NCI-H2227 treated with DMSO at 0.1 percent for 48 hours (cell line): ENCODE measurements at regions not wholly inside any gene's neighbourhood (a gene's known extent, or its start where the extent isn't known, plus 50 kb on each side); places are given as distances from the start of the nearest gene placed in this dataset.
"Not testable (repeated sequence)": the region's sequence is repeated elsewhere in the genome, so short reads cannot be mapped to it uniquely, and the experiment has no call there.

Source experiments
- DNase-seq: peaks from one replicate; lab custom pipeline; 2025; lab: John Stamatoyannopoulos, UW

GRCh38 chr5:90133941-90134340 is 275.6 kb downstream of the CETN3 start:
- DNase-seq = no peak

- DNase-seq = no peak
These were observed 278.0 kb downstream of the CETN3 start for GRCh38 chr5:90131383-90132133.

- no peak for DNase-seq
These were observed 281.0 kb downstream of the CETN3 start for GRCh38 chr5:90128551-90128950.

- no peak for DNase-seq
These were observed 290.0 kb downstream of the CETN3 start for GRCh38 chr5:90119531-90119971.

- no peak for DNase-seq
These were observed 292.6 kb downstream of the CETN3 start for GRCh38 chr5:90117005-90117404.

- DNase-seq = no peak
These were observed 296.4 kb downstream of the CETN3 start for GRCh38 chr5:90113108-90113507.

- no peak for DNase-seq
These were observed 297.4 kb downstream of the CETN3 start for GRCh38 chr5:90112033-90112692.

GRCh38 chr5:90111364-90112032 is 298.1 kb downstream of the CETN3 start:
- no peak for DNase-seq

- DNase-seq = no peak
These were observed 300.3 kb downstream of the CETN3 start for GRCh38 chr5:90109285-90109684.

GRCh38 chr5:90099099-90099498 is 310.5 kb downstream of the CETN3 start:
- DNase-seq = no peak

- no peak for DNase-seq
These were observed 312.5 kb downstream of the CETN3 start for GRCh38 chr5:90097082-90097477.

GRCh38 chr5:90096415-90097081 is 313.0 kb downstream of the CETN3 start:
- DNase-seq = no peak

GRCh38 chr5:90095292-90096060 is 314.1 kb downstream of the CETN3 start:
- no peak for DNase-seq

- no peak for DNase-seq
These were observed 315.6 kb downstream of the CETN3 start for GRCh38 chr5:90093751-90094485.

- DNase-seq = no peak
These were observed 316.8 kb downstream of the CETN3 start for GRCh38 chr5:90092734-90093133.

- DNase-seq = no peak
These were observed 325.2 kb downstream of the CETN3 start for GRCh38 chr5:90084342-90084741.

GRCh38 chr5:90073026-90073570 is 336.5 kb downstream of the CETN3 start:
- DNase-seq = not testable (repeated sequence)

GRCh38 chr5:90071656-90072055 is 337.9 kb downstream of the CETN3 start:
- no peak for DNase-seq

GRCh38 chr5:90071066-90071465 is 338.5 kb downstream of the CETN3 start:
- DNase-seq = no peak

GRCh38 chr5:90066920-90067319 is 342.6 kb downstream of the CETN3 start:
- no peak for DNase-seq
